SJSA1 (cell line): ENCODE measurements at regions not wholly inside any gene's neighbourhood (a gene's known extent, or its start where the extent isn't known, plus 50 kb on each side); places are given as distances from the start of the nearest gene placed in this dataset.
"Not testable (repeated sequence)": the region's sequence is repeated elsewhere in the genome, so short reads cannot be mapped to it uniquely, and the experiment has no call there.

Experiments used
- DNase-seq, 2 experiments: peaks; one replicate each; pipeline ENCODE4 v3.0.0-alpha.2; 2015 to 2020; ENCODE audit warnings: low spot score in 2 of 2, low read depth in 1 of 2
- H3K27ac ChIP-seq: fragments of 250-450 bp; sonication (Bioruptor Pico); 2 replicates; pipeline ENCODE4 v1.5.1; 2020; ENCODE audit warnings: mild to moderate bottlenecking, moderate library complexity
- H3K27me3 ChIP-seq: fragments of 250-450 bp; sonication (Bioruptor Pico); replicated peaks from 2 replicates; pipeline ENCODE4 v1.5.1; 2020; ENCODE audit warnings: mild to moderate bottlenecking, moderate library complexity
- H3K36me3 ChIP-seq: fragments of 250-450 bp; sonication (Bioruptor Pico); 2 replicates; pipeline ENCODE4 v1.5.1; 2020; ENCODE audit warnings: mild to moderate bottlenecking
- H3K4me1 ChIP-seq: fragments of 250-450 bp; sonication (Bioruptor Pico); replicated peaks from 2 replicates; pipeline ENCODE4 v1.6.1; 2021; ENCODE audit warnings: mild to moderate bottlenecking
- H3K4me3 ChIP-seq: fragments of 250-450 bp; sonication (Bioruptor Pico); 2 replicates; pipeline ENCODE4 v1.5.1; 2020; ENCODE audit warnings: mild to moderate bottlenecking
- H3K9me3 ChIP-seq: fragments of 250-450 bp; sonication (Bioruptor Pico); replicated peaks from 2 replicates; pipeline ENCODE4 v1.5.1; 2020; ENCODE audit warnings: mild to moderate bottlenecking

DNA sequence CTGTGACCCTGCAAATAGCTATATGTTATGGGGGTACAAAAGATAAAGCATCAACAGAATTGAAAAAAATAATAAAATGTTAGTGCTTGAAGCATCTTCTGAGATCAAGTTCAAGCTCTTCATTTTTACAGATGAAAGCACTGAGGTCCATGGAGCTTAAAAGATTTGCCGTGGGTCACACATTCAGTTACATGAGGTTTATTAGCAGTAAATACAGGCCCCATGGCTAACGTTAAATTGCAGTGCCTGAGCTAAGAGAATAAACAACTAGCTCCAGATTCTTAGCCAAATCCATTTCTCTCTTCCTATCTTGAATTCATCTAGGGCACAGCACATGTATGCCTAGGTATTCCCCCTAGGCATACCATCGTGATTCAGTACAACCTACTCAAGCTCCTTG, 2052.7 kb upstream of the C9orf72 start:
- Histone ChIP-seq H3K4me1 (no peaks in the 10 kb centered on the region), H3K36me3 (no peaks in the 10 kb centered on the region), H3K27ac (no peak overlapping the region), H3K4me3 (no peak overlapping the region), H3K27me3 (no peaks in the 10 kb centered on the region), H3K9me3 (no peaks in the 10 kb centered on the region)
- DNase-seq: no peak

DNA sequence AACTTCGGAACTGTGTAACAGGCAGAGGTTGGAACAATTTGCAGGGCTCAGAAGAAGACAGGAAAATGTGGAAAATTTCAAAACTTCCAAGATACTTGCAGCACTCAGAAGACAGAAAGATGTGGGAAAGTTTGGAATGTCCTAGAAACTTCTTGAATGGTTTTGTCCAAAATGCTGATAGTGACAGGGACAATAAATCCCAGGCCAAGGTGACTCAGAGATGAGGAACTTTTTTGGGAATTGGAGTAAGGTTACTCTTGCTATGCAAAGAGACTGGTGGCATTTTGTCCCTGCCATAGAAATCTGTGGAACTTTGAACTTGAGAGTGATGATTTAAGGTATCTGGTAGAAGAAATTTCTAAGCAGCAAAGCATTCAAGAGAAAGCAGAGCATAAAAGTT, 2055.6 kb upstream of the C9orf72 start:
- not testable (repeated sequence) for H3K27me3 ChIP-seq, DNase-seq, H3K4me1 ChIP-seq, H3K4me3 ChIP-seq, H3K27ac ChIP-seq, H3K9me3 ChIP-seq, H3K36me3 ChIP-seq

DNA sequence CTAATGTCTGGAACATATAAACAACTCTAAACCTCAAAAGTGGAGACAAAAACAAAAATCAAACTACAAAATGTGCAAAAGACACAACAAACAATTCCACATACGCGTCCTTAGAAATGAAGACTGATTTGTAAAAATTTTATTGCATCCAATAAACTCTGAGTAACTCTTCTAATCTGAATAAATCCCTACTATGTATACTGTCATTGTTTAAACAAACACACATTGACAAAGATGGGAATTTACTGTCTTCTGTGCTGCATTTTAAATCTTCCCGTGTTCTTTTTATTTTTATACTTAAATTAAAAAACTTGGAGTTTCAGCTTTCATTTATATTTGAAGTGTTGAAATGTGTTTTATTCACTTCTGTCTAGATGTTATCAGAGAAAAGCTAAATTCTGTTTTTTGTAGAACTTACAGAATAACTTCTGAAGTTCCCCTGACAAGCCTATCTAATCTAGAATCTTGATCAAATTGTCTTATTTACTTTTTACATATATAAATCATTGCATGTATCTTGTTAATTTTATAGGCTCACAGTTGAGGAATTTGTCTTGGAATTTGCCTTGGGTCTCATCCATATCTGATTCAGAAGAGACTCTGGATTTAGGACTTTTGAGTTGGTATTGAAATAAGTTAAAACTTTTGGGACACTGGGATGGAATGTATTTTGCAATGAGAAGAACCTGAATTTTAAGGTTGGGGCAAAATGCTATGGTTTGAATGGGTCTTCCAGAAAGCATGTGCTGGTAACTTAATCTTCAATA, 2064.4 kb upstream of the C9orf72 start:
- no peak for DNase-seq
- no peaks in the 10 kb centered on the region for H3K9me3 ChIP-seq
- no peaks in the 10 kb centered on the region for H3K36me3 ChIP-seq
- H3K27ac ChIP-seq: no peak overlapping the region
- H3K4me3 ChIP-seq: no peak overlapping the region
- H3K27me3 ChIP-seq: no peaks in the 10 kb centered on the region
- H3K4me1 ChIP-seq: no peaks in the 10 kb centered on the region

DNA sequence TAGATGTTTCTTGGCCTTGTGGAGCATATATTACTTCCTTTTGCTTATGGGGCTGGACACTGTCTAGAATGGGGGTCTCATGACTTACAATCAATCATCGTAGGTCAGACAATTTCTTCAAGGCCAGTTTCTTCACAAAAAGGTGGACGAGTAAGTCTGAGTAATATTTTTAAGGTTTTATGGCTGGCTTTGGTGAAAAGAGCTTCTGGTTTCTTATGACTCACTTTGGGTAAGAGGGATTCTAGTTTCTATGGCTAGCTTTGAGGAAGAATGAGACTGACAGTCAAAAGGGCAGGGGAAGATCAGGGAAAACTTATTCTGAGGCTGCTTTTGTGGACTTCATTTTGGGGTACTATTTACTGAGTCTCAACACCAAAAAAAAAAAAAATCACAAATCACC, 2067.2 kb upstream of the C9orf72 start:
- no peak for DNase-seq
- H3K27ac ChIP-seq: no peak overlapping the region
- no peaks in the 10 kb centered on the region for H3K27me3 ChIP-seq
- no peaks in the 10 kb centered on the region for H3K36me3 ChIP-seq
- H3K9me3 ChIP-seq: no peaks in the 10 kb centered on the region
- no peak overlapping the region for H3K4me3 ChIP-seq
- H3K4me1 ChIP-seq: no peaks in the 10 kb centered on the region

DNA sequence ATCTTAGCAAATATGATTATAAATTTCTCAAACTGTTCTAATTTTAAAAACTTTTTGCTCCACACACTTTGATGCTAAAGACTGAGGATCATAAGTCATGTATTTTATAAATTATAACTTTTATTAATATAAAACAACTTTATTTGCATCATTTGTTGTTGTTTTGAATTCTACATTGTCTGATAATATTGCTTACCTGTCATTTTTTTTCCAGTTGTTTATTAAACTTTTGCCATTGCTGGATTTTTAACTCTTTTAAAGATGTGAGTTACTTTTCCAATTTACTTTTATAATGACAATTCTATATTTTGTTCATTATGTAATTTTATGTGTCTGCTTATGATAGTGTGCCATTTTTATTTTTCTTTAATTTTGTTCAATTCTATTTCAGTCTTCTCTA, 2071.2 kb upstream of the C9orf72 start:
- no peaks in the 10 kb centered on the region for H3K27me3 ChIP-seq
- H3K4me1 ChIP-seq: no peaks in the 10 kb centered on the region
- no peak overlapping the region for H3K4me3 ChIP-seq
- no peak for DNase-seq
- H3K27ac ChIP-seq: no peak overlapping the region
- no peaks in the 10 kb centered on the region for H3K9me3 ChIP-seq
- H3K36me3 ChIP-seq: no peaks in the 10 kb centered on the region

DNA sequence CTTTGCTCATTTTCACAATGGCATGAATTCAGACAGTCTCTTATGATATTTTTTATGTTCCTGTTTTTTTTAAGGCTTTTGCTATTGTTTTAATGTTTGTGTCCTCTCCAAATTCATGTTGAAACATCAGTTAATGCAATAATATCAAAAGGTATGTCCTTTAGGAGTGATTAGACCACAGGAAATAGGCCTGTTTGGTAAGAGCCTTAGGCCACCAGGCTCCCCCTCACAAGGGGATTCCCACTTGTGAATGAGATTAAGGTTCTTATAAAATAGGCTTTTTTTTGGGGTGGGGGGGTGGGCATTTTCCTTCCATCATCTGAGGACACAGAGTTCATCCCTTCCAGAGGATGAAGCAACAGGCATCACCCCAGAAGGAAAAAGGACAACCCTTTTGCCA, 2074.2 kb upstream of the C9orf72 start:
- Histone ChIP-seq H3K27ac (no peak overlapping the region), H3K36me3 (no peaks in the 10 kb centered on the region), H3K27me3 (no peaks in the 10 kb centered on the region), H3K4me3 (no peak overlapping the region), H3K4me1 (no peaks in the 10 kb centered on the region), H3K9me3 (no peaks in the 10 kb centered on the region)
- no peak for DNase-seq

DNA sequence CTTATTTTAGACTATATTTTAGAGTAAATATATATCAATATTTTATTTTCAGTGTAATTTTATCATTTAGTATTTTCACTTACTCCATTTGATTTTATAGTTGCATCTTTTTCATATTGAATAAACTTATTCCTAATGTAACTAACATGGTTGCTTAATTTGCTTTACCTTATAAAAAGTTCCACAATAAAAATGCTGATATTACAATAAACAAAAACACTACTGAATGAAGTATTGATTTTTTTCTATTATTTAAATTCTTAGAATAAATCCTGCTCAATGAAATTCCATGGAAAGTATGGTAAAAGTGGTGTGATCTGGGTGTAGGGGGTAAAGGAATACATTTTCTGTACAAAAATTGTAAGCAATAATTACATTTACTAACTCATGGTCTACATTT, 2074.9 kb upstream of the C9orf72 start:
- H3K4me1 ChIP-seq: no peaks in the 10 kb centered on the region
- H3K36me3 ChIP-seq: no peaks in the 10 kb centered on the region
- no peak overlapping the region for H3K4me3 ChIP-seq
- no peaks in the 10 kb centered on the region for H3K9me3 ChIP-seq
- no peak overlapping the region for H3K27ac ChIP-seq
- H3K27me3 ChIP-seq: no peaks in the 10 kb centered on the region
- DNase-seq: no peak

DNA sequence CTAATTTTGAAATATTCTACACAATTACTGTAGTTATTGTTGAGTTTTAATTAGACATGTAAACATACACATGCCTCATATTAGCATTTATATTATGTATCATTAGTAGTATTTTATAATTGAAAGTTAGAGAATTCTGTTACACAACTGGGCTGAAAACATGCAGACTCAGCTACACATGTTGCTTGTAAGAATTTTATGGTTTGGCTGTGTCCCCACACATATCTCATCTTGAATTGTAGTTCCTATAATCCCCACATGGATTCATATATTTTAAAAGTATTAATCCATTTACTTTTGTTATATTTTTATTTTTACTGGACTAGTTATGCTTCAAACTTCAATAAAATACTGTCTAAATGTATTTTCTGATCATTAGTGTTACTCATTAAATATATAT, 2075.3 kb upstream of the C9orf72 start:
- Histone ChIP-seq H3K9me3 (no peaks in the 10 kb centered on the region), H3K27me3 (no peaks in the 10 kb centered on the region), H3K4me3 (no peak overlapping the region), H3K4me1 (no peaks in the 10 kb centered on the region), H3K36me3 (no peaks in the 10 kb centered on the region), H3K27ac (no peak overlapping the region)
- no peak for DNase-seq

DNA sequence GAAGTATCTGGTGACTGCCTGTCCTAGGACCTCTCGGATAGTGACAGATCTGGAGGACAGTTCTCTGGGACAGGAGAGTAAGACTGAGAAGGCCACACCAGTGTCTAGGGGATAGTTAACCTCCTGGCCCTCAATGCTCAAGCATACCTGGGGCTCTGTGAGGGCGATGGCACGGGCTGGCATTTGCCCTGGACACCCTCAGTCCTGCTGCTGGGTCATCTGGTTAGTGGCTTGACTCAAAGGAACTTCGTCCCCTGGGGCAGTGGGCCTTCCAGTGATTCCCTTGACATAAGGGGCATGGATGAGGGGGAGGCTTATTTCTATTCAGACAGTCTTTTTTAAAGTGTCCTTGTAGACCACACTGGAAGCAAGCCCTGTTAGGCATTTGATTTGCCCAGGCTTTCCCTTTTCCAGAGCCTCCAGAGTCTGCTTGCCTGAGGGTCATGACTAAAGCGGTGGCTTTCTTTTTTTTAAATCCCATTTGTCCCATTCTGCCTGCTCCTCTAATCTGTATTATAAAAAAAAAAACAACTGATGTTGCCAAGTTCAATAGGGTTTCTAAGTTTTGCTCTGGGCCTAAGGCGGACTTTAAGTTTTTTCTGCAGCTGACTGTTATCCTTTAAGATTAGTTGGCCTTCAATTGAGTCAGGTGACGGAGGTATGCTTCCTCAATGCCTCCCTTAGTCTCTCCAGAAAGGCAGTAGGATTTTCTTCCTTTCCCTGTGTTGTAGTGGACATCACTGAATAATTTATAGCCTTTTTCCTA, 2083.5 kb upstream of the C9orf72 start:
- H3K27ac ChIP-seq: no peak overlapping the region
- DNase-seq: no peak
- H3K36me3 ChIP-seq: no peaks in the 10 kb centered on the region
- H3K4me1 ChIP-seq: no peaks in the 10 kb centered on the region
- H3K27me3 ChIP-seq: no peaks in the 10 kb centered on the region
- H3K4me3 ChIP-seq: no peak overlapping the region
- H3K9me3 ChIP-seq: no peaks in the 10 kb centered on the region

DNA sequence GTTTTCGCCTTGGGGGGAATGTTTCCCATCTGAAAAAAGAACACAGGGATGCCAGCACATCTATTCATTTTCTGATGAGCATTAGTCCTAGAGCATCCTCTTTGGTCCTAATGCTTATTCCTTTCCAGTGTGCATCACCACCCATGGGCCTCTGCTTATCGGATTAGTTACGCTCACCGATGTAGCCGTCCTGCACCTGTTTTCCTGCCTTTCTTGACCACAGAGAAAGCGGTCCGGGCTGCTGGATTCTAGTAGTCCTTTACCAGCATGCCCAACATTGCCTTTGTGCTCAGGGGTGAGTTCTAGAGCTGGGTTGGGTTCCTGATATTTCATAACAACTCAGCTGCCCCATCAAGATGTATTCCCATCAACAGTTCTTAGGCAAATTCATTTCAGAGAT, 2084.5 kb upstream of the C9orf72 start:
- no peak overlapping the region for H3K27ac ChIP-seq
- no peak for DNase-seq
- no peaks in the 10 kb centered on the region for H3K36me3 ChIP-seq
- no peaks in the 10 kb centered on the region for H3K27me3 ChIP-seq
- no peak overlapping the region for H3K4me3 ChIP-seq
- H3K4me1 ChIP-seq: no peaks in the 10 kb centered on the region
- no peaks in the 10 kb centered on the region for H3K9me3 ChIP-seq

DNA sequence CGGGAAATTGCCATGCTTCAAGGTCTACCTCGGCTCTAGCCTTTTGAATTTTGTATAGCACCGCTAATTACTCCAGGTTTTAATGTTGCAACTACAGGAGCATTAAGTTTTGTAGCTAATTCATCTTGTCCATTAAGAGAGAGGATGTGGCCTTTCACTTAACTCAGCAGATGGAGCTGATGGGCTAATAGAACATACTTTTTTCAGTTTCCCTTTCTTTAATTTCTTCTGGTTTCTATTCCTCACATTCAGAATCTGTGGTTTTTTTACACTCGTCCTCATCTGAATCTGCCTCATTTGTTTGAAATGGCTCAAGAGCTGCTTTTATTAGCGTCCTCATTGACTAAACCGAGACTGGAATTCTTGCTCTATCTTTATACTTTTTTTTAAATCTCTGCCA, 2085.7 kb upstream of the C9orf72 start:
- no peak overlapping the region for H3K27ac ChIP-seq
- H3K9me3 ChIP-seq: no peaks in the 10 kb centered on the region
- no peaks in the 10 kb centered on the region for H3K4me1 ChIP-seq
- no peak overlapping the region for H3K4me3 ChIP-seq
- no peaks in the 10 kb centered on the region for H3K36me3 ChIP-seq
- no peaks in the 10 kb centered on the region for H3K27me3 ChIP-seq
- no peak for DNase-seq

DNA sequence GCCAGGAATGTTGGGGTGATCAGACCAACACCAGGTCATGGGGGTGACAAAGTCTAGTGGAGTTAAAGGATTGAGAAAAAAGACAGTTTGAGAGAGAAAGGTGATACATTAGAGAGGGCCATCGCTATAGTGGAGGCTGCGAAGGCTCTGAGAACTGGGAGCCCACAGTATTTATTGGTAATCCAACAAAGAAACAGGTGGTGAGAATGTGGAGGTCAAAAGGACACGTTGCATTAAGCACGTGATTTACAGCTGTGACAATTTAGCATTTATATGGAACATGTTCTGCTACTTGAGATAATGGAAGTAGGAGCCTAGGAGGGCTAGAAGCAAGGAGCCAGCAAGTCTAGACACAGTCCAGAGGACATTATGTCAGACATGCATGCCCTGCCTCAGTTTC, 2086.5 kb upstream of the C9orf72 start:
- no peaks in the 10 kb centered on the region for H3K4me1 ChIP-seq
- H3K27me3 ChIP-seq: no peaks in the 10 kb centered on the region
- no peaks in the 10 kb centered on the region for H3K36me3 ChIP-seq
- no peaks in the 10 kb centered on the region for H3K9me3 ChIP-seq
- no peak overlapping the region for H3K27ac ChIP-seq
- DNase-seq: no peak
- H3K4me3 ChIP-seq: no peak overlapping the region

DNA sequence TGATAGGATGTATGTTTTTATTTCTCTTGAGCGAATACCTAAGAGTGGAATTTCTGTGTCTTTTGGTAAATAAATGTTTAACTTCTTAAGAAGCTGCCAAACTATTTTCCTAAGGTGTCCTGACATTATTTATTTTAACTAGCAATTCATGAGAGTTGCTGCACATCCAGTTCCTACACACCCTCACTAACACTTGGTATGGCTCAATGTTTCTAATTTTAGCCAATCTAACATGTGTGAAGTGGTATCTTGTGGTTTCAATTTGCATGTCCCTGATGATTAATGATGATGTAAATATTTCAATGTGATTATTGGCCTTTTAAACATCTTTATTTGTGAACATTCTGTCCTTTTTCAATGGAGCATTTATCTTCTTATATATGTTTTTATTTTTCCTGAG, 2095.5 kb upstream of the C9orf72 start:
- Histone ChIP-seq H3K36me3 (no peaks in the 10 kb centered on the region), H3K27me3 (no peaks in the 10 kb centered on the region), H3K9me3 (no peaks in the 10 kb centered on the region), H3K4me3 (no peak overlapping the region), H3K27ac (no peak overlapping the region), H3K4me1 (no peaks in the 10 kb centered on the region)
- DNase-seq: no peak

DNA sequence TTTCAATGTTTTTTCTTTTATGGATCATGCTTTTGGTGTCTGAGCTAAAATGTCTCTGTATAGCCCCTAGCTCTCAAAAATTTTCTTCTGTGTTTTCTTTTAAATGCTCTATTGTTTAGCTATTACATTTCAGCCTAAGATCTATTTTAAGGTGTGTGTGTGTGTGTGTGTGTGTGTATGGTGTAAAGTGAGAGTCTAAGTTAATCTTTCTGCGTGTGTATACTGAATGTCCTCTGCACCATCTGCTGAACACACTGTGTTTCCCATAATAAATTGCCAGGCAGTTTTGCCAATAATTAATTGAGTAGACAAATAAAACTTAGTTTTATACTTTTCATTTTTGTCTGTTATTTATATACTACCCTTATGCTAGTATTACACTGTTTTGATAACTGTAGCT, 2096.3 kb upstream of the C9orf72 start:
- Histone ChIP-seq H3K4me3 (no peak overlapping the region), H3K4me1 (no peaks in the 10 kb centered on the region), H3K27ac (no peak overlapping the region), H3K9me3 (no peaks in the 10 kb centered on the region), H3K36me3 (no peaks in the 10 kb centered on the region), H3K27me3 (no peaks in the 10 kb centered on the region)
- DNase-seq: no peak
